WI38 (cell line): ENCODE measurements at regions not wholly inside any gene's neighbourhood (a gene's known extent, or its start where the extent isn't known, plus 50 kb on each side); places are given as distances from the start of the nearest gene placed in this dataset.

Experiments
- H3K4me3 ChIP-seq: 2 replicates; pipeline ENCODE4 v1.5.1; 2011; ENCODE audit warnings: low read depth, mild to moderate bottlenecking, control low read depth, low read length
- CTCF ChIP-seq: IDR thresholded peaks from 2 replicates; pipeline ENCODE4 v1.5.1; 2012; ENCODE audit warnings: low read depth, mild to moderate bottlenecking, control low read depth, low read length

- TF ChIP-seq CTCF: no peak
- H3K4me3 ChIP-seq: no peak overlapping the region
Observed at GRCh38 chr4:29805916-29806480, 914.2 kb upstream of the PCDH7 start.

- TF ChIP-seq CTCF: no peak
- no peak overlapping the region for H3K4me3 ChIP-seq
Observed at GRCh38 chr4:29817961-29818360, 902.2 kb upstream of the PCDH7 start.

- TF ChIP-seq CTCF: no peak
- H3K4me3 ChIP-seq: no peak overlapping the region
Observed at GRCh38 chr4:29829067-29829466, 891.1 kb upstream of the PCDH7 start.

- TF ChIP-seq CTCF: no peak
- no peak overlapping the region for H3K4me3 ChIP-seq
Observed at GRCh38 chr4:29852537-29852936, 867.6 kb upstream of the PCDH7 start.

GRCh38 chr4:29853833-29854232 is 866.3 kb upstream of the PCDH7 start:
- H3K4me3 ChIP-seq: no peak overlapping the region
- TF ChIP-seq CTCF: no peak

- no peak overlapping the region for H3K4me3 ChIP-seq
- TF ChIP-seq CTCF: no peak
Observed at GRCh38 chr4:29861307-29861706, 858.9 kb upstream of the PCDH7 start.

GRCh38 chr4:29867412-29867811 is 852.8 kb upstream of the PCDH7 start:
- TF ChIP-seq CTCF: no peak
- no peak overlapping the region for H3K4me3 ChIP-seq
